Heart left ventricle (tissue), 13 donors: ENCODE measurements at regions not wholly inside any gene's neighbourhood (a gene's known extent, or its start where the extent isn't known, plus 50 kb on each side); places are given as distances from the start of the nearest gene placed in this dataset.

ENCODE experiments used
- POLR2A ChIP-seq, 2 donors: fragments of 450-650 bp; IDR thresholded peaks; one replicate each; pipeline ENCODE4 v1.6.1; 2017; ENCODE audit warnings: antibody characterized with exemption in 2 of 2, mild to moderate bottlenecking in 2 of 2, moderate library complexity in 2 of 2
- TF ChIP-seq, protein P1 (sequence below), 12 donors: fragments of 200-600 bp; sonication (generic) in 4 of 12; IDR thresholded peaks; one replicate each; pipeline versions ENCODE4 v1.5.0 to v1.8.0; 2018 to 2022; ENCODE audit warnings: antibody characterized with exemption in 12 of 12, mild to moderate bottlenecking in 5 of 12
- donor health status: ischemic (EF 13 %, LVEDD 7.1; RV severe dilation, severe dysfunction).
- donor health status: DM: no; HTN: yes; CAD: no.
- donor health status: DM: no; HTN: no; CAD: no.
- donor health status: ischemic (EF 25% LVEDD 6.9; RV normal size, moderate dysfunction).
- donor health status: ischemic (EF 25% LVEDD 5.7; RV mildly dilated, moderate dysfunction).
- donor health status: ischemic (EF 35%, LVEDD 5.7; RV mildly dilated, moderate dysfunction).
- donor health status: nonischemic (EF 11% LVEDD 7.7; RV severe dilation, severe dysfunction).
- donor health status: DM: yes; HTN: yes; CAD: no.
- donor health status: PGD.
- donor health status: ischemic (EF 29% LVEDD 5.4; RV normal size, mild dysfunction).
- donor health status: nonischemic (EF 23%, LVEDD 6.1; RV moderate dilation, normal function).

- TF ChIP-seq, protein P1, sequence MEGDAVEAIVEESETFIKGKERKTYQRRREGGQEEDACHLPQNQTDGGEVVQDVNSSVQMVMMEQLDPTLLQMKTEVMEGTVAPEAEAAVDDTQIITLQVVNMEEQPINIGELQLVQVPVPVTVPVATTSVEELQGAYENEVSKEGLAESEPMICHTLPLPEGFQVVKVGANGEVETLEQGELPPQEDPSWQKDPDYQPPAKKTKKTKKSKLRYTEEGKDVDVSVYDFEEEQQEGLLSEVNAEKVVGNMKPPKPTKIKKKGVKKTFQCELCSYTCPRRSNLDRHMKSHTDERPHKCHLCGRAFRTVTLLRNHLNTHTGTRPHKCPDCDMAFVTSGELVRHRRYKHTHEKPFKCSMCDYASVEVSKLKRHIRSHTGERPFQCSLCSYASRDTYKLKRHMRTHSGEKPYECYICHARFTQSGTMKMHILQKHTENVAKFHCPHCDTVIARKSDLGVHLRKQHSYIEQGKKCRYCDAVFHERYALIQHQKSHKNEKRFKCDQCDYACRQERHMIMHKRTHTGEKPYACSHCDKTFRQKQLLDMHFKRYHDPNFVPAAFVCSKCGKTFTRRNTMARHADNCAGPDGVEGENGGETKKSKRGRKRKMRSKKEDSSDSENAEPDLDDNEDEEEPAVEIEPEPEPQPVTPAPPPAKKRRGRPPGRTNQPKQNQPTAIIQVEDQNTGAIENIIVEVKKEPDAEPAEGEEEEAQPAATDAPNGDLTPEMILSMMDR (IDR thresholded peaks at IDR 0.05): no peak
- no peak for TF ChIP-seq POLR2A (IDR thresholded peaks at IDR 0.05)
These were observed 179.6 kb upstream of the JARID2 start for GRCh38 chr6:15066089-15066758.
